ENCODE measurements at regions not wholly inside any gene's neighbourhood (a gene's known extent, or its start where the extent isn't known, plus 50 kb on each side); places are given as distances from the start of the nearest gene placed in this dataset.

DNA sequence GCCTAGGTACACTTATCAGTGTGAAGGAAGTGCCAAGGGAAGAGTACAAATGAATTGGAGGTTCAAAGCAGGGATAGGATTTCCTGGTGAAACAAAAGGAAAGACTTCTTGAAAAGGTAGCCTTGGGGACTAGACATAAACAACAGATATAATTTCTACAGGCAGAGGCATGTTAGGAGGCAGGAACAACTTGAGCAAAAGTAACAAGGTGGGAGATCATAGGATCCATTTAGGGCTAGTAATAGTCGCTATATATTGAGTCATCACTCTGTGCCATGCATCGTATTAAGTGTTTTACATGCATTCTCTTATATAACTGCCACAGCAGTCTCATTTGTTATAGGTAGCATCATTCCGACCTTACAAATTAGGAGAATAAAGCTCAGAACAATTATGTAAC is 98.3 kb upstream of the EOLA2 start:
- TF ChIP-seq POLR2A (IDR thresholded peaks at IDR 0.05; ENCODE audit: low read length) = no peak
- no peak for TF ChIP-seq GATA1 (IDR thresholded peaks at IDR 0.05; ENCODE audit: low read depth, low read length)

Measured in erythroblast (primary cell).